Panc1 (cell line): ENCODE measurements at regions not wholly inside any gene's neighbourhood (a gene's known extent, or its start where the extent isn't known, plus 50 kb on each side); places are given as distances from the start of the nearest gene placed in this dataset.

Experiments
- ATAC-seq: fragments of 200-7000 bp; cut with Tn5 transposase; 2 replicates; pipeline ENCODE4 v1.9.1; 2020; ENCODE audit warnings: mild to moderate bottlenecking, moderate library complexity
- BruUV-seq: library from RNA; stranded (reverse); fragments of 400-500 nt; replicated peaks from 2 replicates; lab custom pipeline; 2021; lab: Mats Ljungman, UMichigan
- CTCF ChIA-PET: fragments of 300-600 bp; sonication (Branson Sonifier 250); formaldehyde crosslinking; loops from one replicate; lab custom pipeline; 2022; ENCODE audit warnings: antibody characterized with exemption; lab: Charles Lee
- POLR2A ChIA-PET: fragments of 300-600 bp; sonication (Branson Sonifier 250); formaldehyde crosslinking; loops from one replicate; lab custom pipeline; 2022; ENCODE audit warnings: antibody characterized with exemption; lab: Charles Lee
- DNase-seq: peaks from one replicate; pipeline ENCODE4 v3.0.0-alpha.2; 2010; ENCODE audit warnings: low read depth, low spot score
- H3K27ac ChIP-seq: 2 replicates; pipeline ENCODE4 v1.5.1; 2011; ENCODE audit warnings: mild to moderate bottlenecking, low read length, inconsistent platforms
- H3K27me3 ChIP-seq: fragments of 200-500 bp; sonication (Bioruptor generic); 2 replicates; pipeline ENCODE4 v1.6.0; 2014; ENCODE audit warnings: low read length, inconsistent platforms; ENCODE audit not compliant: control insufficient read depth, insufficient read depth
- H3K36me3 ChIP-seq: fragments of 200-500 bp; sonication (Bioruptor generic); 2 replicates; pipeline ENCODE4 v1.5.1; 2014; ENCODE audit warnings: inconsistent platforms, mild to moderate bottlenecking, low read length, moderate library complexity; ENCODE audit not compliant: control insufficient read depth, insufficient read depth
- H3K4me1 ChIP-seq: 2 replicates; pipeline ENCODE4 v1.5.1; 2011; ENCODE audit warnings: inconsistent platforms, mild to moderate bottlenecking, low read length, moderate library complexity; ENCODE audit not compliant: control insufficient read depth, insufficient read depth
- H3K4me3 ChIP-seq, 2 experiments: 2 replicates each; pipeline ENCODE4 v1.5.1; 2011 to 2012; ENCODE audit warnings: low read depth in 2 of 2, low read length in 2 of 2, mild to moderate bottlenecking in 2 of 2, inconsistent platforms in 1 of 2, moderate library complexity in 1 of 2
- H3K9me3 ChIP-seq: fragments of 200-500 bp; sonication (Bioruptor generic); 2 replicates; pipeline ENCODE4 v1.5.1; 2014; ENCODE audit warnings: low read depth, mild to moderate bottlenecking, inconsistent platforms, low read length, moderate library complexity; ENCODE audit not compliant: control insufficient read depth, insufficient read depth
- CTCF ChIP-seq: fragments of 450-650 bp; IDR thresholded peaks from 2 replicates; pipeline ENCODE4 v1.5.1; 2017; ENCODE audit warnings: mild to moderate bottlenecking
- POLR2AphosphoS5 ChIP-seq: IDR thresholded peaks from 2 replicates; pipeline ENCODE4 v1.6.1; 2012; ENCODE audit warnings: mild to moderate bottlenecking, low read depth, low read length, moderate library complexity
- REST ChIP-seq, 2 experiments: IDR thresholded peaks; 2 replicates each; pipeline ENCODE4 v1.6.1; 2011 to 2012; ENCODE audit warnings: low read depth in 2 of 2, control low read depth in 1 of 2, low read length in 1 of 2, mild to moderate bottlenecking in 1 of 2, moderate library complexity in 1 of 2; ENCODE audit not compliant: insufficient read depth in 1 of 2
- SIN3A ChIP-seq: IDR thresholded peaks from 2 replicates; pipeline ENCODE4 v1.6.1; 2012; ENCODE audit warnings: low read depth, mild to moderate bottlenecking, low read length, moderate library complexity, borderline replicate concordance; ENCODE audit not compliant: insufficient read depth
- TCF7L2 ChIP-seq: IDR thresholded peaks from 2 replicates; pipeline ENCODE4 v1.6.1; 2011; ENCODE audit warnings: mild to moderate bottlenecking, low read depth, low read length, inconsistent platforms
- in situ Hi-C: cut with HindIII; loops from 2 replicates; pipeline ENCODE4 v1.10.0; 2016; ENCODE audit warnings: low sequenced_read_pairs, low pct_unique_long_range_greater_than_20kb
- intact Hi-C: fragments of 100-400 bp; cut with micrococcal nuclease; formaldehyde crosslinking; loops from one replicate; pipeline ENCODE4 v1.10.0; 2022; ENCODE audit not compliant: unreplicated experiment

DNA sequence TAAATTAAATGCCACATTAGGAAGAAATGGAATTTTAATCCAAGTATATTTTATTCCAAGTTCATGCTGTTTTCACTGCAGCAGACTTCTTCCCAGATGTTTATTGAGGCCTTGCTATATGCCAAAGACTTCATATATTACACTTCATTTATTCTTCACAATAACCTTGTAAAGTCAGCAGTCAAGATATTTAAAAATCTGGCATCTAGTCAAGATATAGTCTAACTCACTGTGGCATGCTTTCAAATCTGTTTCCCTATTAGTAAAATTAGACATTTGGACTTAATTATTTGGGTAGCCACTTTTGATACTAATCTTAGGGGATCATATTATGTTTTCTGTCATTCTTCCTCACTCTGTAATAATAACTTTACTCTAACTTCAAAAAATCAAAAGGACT, 81.5 kb upstream of the VGLL3 start:
- TF ChIP-seq CTCF (no peak), TCF7L2 (no peak), POLR2AphosphoS5 (no peak), SIN3A (no peak), REST (IDR thresholded peaks at IDR 0.05; ENCODE audit: insufficient read depth in 1 of 2, low read depth in 2 of 2, low read length in 1 of 2) (no peak)
- DNase-seq (no peak), ATAC-seq (no peak)
- H3K4me3 ChIP-seq: no peak overlapping the region
- H3K36me3 ChIP-seq: no peaks in the 10 kb centered on the region
- ChIA-PET POLR2A (no interaction called here), CTCF (no interaction called here)
- H3K27me3 ChIP-seq: no peaks in the 10 kb centered on the region
- in situ Hi-C loops: no loop called here
- no TSS peak for BruUV-seq
- H3K27ac ChIP-seq: no peak overlapping the region
- intact Hi-C loops: no loop called here
- no peaks in the 10 kb centered on the region for H3K9me3 ChIP-seq
- no peaks in the 10 kb centered on the region for H3K4me1 ChIP-seq

GRCh38 chr3:87069971-87070370, 79.0 kb upstream of the VGLL3 start:
- BruUV-seq: no TSS peak
- Histone ChIP-seq H3K4me1 (no peaks in the 10 kb centered on the region), H3K4me3 (no peak overlapping the region), H3K9me3 (no peaks in the 10 kb centered on the region), H3K36me3 (no peaks in the 10 kb centered on the region), H3K27ac (no peak overlapping the region), H3K27me3 (no peaks in the 10 kb centered on the region)
- TF ChIP-seq SIN3A (no peak), REST (IDR thresholded peaks at IDR 0.05; ENCODE audit: insufficient read depth in 1 of 2, low read depth in 2 of 2, low read length in 1 of 2) (no peak)
- in situ Hi-C loops (no loop called here), intact Hi-C loops (no loop called here)
- ATAC-seq (no peak), DNase-seq (no peak)
- POLR2A ChIA-PET: no interaction called here
- CTCF ChIA-PET: no interaction called here
